Inflammatory macrophage (primary cell): ENCODE measurements at regions not wholly inside any gene's neighbourhood (a gene's known extent, or its start where the extent isn't known, plus 50 kb on each side); places are given as distances from the start of the nearest gene placed in this dataset.
A peak's percentile ranks its signal among the peaks of the same experiment; 100 is the strongest.
"Not testable (repeated sequence)": the region's sequence is repeated elsewhere in the genome, so short reads cannot be mapped to it uniquely, and the experiment has no call there.

ENCODE experiments used
- DNase-seq, 2 donors: peaks; one replicate each; pipeline ENCODE4 v3.0.0-alpha.2; 2020 to 2022

GRCh38 chr13:50722440-50723125 is 120.9 kb downstream of the DLEU7 start:
- no peak for DNase-seq

- DNase-seq: no peak
These were observed 119.1 kb downstream of the DLEU7 start for GRCh38 chr13:50724438-50724837.

GRCh38 chr13:50724913-50725312 is 118.6 kb downstream of the DLEU7 start:
- no peak for DNase-seq

GRCh38 chr13:50726164-50726563 is 117.3 kb downstream of the DLEU7 start:
- no peak for DNase-seq

GRCh38 chr13:50729177-50729576 is 114.3 kb downstream of the DLEU7 start:
- no peak for DNase-seq

GRCh38 chr13:50730496-50731351 is 112.8 kb downstream of the DLEU7 start:
- DNase-seq: no peak

- DNase-seq: no peak
These were observed 112.1 kb downstream of the DLEU7 start for GRCh38 chr13:50731400-50731799.

- DNase-seq: peak; percentile 63 to 68
These were observed 110.8 kb downstream of the DLEU7 start for GRCh38 chr13:50732712-50733111.

GRCh38 chr13:50733392-50733791 is 110.1 kb downstream of the DLEU7 start:
- DNase-seq: no peak

GRCh38 chr13:50735071-50735470 is 108.4 kb downstream of the DLEU7 start:
- DNase-seq: no peak

GRCh38 chr13:50740052-50740741 is 103.3 kb downstream of the DLEU7 start:
- DNase-seq: no peak

- DNase-seq: no peak
These were observed 101.1 kb downstream of the DLEU7 start for GRCh38 chr13:50742353-50742752.

- no peak for DNase-seq
These were observed 100.5 kb downstream of the DLEU7 start for GRCh38 chr13:50742968-50743367.

- DNase-seq: no peak
These were observed 99.3 kb downstream of the DLEU7 start for GRCh38 chr13:50744116-50744660.

GRCh38 chr13:50745542-50746115 is 97.9 kb downstream of the DLEU7 start:
- no peak for DNase-seq

- no peak for DNase-seq
These were observed 95.6 kb downstream of the DLEU7 start for GRCh38 chr13:50747737-50748350.

GRCh38 chr13:50753221-50753620 is 90.3 kb downstream of the DLEU7 start:
- DNase-seq: not testable (repeated sequence)

GRCh38 chr13:50755862-50756685 is 87.4 kb downstream of the DLEU7 start:
- not testable (repeated sequence) for DNase-seq

- no peak for DNase-seq
These were observed 86.5 kb downstream of the DLEU7 start for GRCh38 chr13:50757008-50757407.

- no peak for DNase-seq
These were observed 84.7 kb downstream of the DLEU7 start for GRCh38 chr13:50758796-50759195.

GRCh38 chr13:50760751-50761150 is 82.7 kb downstream of the DLEU7 start:
- DNase-seq: no peak
